ENCODE measurements at regions not wholly inside any gene's neighbourhood (a gene's known extent, or its start where the extent isn't known, plus 50 kb on each side); places are given as distances from the start of the nearest gene placed in this dataset.
"Not testable (repeated sequence)": the region's sequence is repeated elsewhere in the genome, so short reads cannot be mapped to it uniquely, and the experiment has no call there.

DNA sequence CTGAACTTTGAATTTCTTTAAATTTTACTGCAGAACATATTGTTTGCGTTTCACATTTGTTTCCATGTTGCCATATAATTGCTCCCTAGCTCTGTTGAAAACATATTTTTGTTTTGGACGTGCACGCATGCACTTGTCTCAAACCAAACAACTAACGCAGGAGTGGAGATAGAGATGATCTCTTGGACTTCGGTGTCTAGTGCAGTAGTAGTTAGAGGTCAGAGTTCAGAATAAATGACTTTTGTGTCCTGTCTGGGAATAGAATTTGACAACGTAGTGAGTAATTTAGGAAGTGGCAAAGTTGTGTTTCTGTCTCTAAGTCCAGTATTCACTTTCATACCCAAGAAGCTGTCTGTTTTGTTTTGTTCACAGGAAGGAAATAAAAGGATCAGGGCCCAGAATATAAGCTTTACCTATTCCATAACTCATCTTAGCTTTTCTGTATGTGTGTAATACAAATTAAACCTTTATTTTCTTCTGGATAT lies 173.8 kb downstream of the AEBP2 start:
- Histone ChIP-seq H3K36me3 (no peaks in the 10 kb centered on the region), H3K9me3 (replicated peaks) (no peaks in the 10 kb centered on the region), H3K27me3 (replicated peaks) (no peaks in the 10 kb centered on the region; the same call in 1 of the 2 replicates), H3K4me1 (replicated peaks) (no peaks in the 10 kb centered on the region), H3K4me3 (no peak overlapping the region), H3K27ac (no peak overlapping the region)
- no peak for DNase-seq (ENCODE audit: low read depth in 1 of 2, low spot score in 2 of 2)

DNA sequence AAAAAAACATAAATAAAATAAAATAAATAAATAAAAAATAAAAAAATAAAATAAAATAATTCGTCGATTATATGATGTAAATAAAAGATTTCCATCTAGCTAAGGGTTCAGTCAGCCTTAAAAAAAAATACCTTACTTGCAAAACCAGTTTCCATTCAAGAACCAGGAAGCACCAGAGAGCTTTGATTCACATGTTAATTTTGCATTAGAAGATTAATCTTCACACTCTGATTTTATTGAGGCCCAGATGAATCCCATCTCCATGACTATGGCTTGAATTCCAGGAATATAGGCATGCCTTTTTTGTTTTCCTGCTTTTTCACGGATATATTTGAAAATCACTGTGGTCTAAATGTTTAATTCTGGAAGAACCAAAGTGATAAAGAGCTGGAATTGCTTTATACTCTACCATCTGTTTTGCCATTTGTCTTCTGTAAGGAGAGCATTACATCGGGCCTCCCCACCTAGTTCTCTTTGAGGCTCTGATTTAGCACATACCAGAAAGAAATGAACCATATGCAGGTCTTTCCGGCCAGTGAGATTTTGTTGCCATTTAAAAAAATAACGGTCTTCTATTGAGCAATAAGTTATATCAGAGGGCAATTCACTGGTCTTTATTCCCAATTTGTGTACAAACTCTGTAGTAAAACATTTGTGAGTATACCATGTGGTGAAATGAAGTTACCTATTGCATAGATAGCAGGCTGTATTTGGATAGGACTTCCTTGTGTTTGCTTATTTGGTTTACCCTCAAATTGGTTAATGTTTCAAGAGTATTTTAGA lies 175.5 kb downstream of the AEBP2 start:
- Histone ChIP-seq H3K27me3 (replicated peaks) (no peaks in the 10 kb centered on the region), H3K9me3 (replicated peaks) (no peaks in the 10 kb centered on the region), H3K4me3 (no peak overlapping the region), H3K4me1 (replicated peaks) (no peaks in the 10 kb centered on the region), H3K36me3 (no peaks in the 10 kb centered on the region), H3K27ac (no peak overlapping the region)
- no peak for DNase-seq (ENCODE audit: low read depth in 1 of 2, low spot score in 2 of 2)

DNA sequence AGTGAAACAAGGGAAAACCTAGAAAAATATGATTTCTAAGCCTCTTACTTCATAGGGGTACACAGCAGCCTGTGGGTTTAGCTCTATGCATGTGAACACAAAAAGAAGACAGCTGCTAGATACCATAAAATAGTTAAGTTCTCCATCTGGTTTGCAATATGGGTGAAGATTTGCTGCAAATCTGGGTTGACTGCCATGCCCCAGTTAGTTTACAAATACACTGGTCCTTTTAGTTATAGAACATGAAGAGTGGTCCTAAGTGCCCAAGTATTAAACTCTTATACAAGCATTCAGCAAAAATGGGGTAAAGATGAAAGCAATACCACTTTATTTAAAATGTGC lies 176.1 kb downstream of the AEBP2 start:
- DNase-seq (ENCODE audit: low read depth in 1 of 2, low spot score in 2 of 2) = no peak
- H3K4me1 ChIP-seq (replicated peaks) = no peaks in the 10 kb centered on the region
- no peaks in the 10 kb centered on the region for H3K36me3 ChIP-seq
- no peak overlapping the region for H3K27ac ChIP-seq
- no peak overlapping the region for H3K4me3 ChIP-seq
- no peaks in the 10 kb centered on the region for H3K9me3 ChIP-seq (replicated peaks)
- H3K27me3 ChIP-seq (replicated peaks) = no peaks in the 10 kb centered on the region

DNA sequence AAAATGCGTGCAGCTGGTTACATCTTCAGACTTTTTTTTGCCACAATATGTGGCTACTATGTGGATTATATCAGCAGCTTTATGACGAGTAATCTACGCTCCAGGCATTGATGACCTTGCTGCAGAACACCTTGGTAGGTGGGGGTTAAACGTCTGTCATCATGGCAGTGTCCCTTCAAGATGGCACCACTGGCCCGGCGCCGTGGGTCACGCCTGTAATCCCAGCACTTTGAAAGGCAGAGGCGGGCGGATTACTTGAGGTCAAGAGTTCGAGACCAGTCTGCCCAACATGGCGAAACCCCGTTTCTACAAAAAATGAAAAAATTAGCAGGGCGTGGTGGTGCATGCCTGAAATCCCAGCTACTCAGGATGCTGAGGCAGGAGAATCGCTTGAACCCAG lies 177.5 kb downstream of the AEBP2 start:
- Histone ChIP-seq H3K36me3 (no peaks in the 10 kb centered on the region), H3K4me3 (no peak overlapping the region), H3K27ac (no peak overlapping the region), H3K9me3 (replicated peaks) (no peaks in the 10 kb centered on the region), H3K4me1 (replicated peaks) (no peaks in the 10 kb centered on the region), H3K27me3 (replicated peaks) (no peaks in the 10 kb centered on the region)
- no peak for DNase-seq (ENCODE audit: low read depth in 1 of 2, low spot score in 2 of 2)

DNA sequence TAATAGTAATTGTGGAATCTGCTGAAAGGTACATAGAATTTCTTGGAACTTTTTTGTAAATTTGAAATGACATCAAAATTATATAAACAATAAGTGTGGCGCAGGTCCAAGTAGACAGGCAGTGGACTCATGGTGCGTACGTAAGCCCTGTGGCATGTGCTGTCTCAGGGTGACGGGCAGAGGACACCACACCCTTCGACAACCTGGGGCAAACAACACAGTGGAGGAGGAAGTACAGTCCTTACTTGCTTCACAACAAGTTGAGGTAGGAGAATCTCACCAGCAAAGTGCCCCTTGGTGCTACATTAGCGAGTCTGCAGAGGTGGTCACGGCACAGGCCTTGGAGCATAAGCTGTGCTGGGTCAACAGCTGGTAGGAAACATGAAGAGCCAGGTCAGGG lies 180.9 kb downstream of the AEBP2 start:
- Histone ChIP-seq H3K9me3 (replicated peaks) (no peaks in the 10 kb centered on the region), H3K4me1 (replicated peaks) (no peaks in the 10 kb centered on the region), H3K27me3 (replicated peaks) (no peaks in the 10 kb centered on the region), H3K27ac (no peak overlapping the region), H3K4me3 (no peak overlapping the region), H3K36me3 (no peaks in the 10 kb centered on the region)
- no peak for DNase-seq (ENCODE audit: low read depth in 1 of 2, low spot score in 2 of 2)

DNA sequence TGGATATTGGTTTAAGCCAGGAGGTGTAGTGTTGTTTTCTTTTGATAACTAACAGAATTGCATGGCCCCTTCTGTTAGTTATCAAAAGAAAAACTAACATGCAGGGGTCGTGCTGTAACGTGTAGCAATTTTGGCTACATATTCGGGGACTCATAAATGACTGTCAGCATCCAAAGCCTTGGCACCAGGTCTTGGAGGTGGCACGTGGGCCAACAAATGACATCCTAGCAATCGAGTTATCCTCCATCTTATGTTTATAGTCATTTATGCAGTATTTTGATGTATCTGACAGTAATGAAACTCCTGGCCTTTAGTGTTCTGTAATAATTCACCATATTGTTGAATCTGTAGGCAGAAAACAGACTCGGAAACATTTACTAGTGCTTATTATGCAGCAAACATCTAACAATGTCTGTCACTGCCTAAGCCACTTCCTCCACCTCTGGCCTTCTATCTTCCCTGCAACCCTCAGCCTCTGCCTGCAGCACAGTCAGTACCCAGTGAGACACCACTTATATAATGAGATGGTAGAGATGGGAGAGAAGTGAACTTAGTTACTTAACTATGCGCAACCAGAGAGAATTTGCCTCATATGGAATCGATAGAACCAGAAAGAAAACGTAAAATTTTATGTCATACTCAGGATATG lies 184.6 kb downstream of the AEBP2 start:
- H3K27me3 ChIP-seq (replicated peaks) = no peaks in the 10 kb centered on the region
- H3K4me3 ChIP-seq = no peak overlapping the region
- no peak overlapping the region for H3K27ac ChIP-seq
- no peak for DNase-seq (ENCODE audit: low read depth in 1 of 2, low spot score in 2 of 2)
- no peaks in the 10 kb centered on the region for H3K4me1 ChIP-seq (replicated peaks)
- no peaks in the 10 kb centered on the region for H3K9me3 ChIP-seq (replicated peaks)
- H3K36me3 ChIP-seq = no peaks in the 10 kb centered on the region

DNA sequence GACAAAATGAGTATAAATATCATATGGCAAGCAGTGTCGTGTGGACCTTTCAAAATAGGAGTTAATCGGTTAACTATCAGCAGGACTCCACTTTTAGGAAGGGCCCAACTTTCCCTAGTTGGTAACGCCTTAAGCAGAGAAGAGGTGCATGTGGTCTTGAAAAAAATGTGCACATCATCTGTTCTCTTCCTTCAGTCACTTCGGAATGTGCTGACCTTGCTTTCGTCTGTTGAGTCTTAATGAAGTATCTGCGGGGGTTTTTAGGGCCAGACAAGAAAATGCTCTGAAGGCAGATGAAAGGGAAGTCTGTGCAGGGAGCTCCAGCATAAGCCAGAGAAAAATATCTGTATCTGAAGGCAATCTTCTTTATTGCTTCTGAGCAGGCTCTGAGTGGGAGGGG lies 185.2 kb downstream of the AEBP2 start:
- DNase-seq (ENCODE audit: low read depth in 1 of 2, low spot score in 2 of 2) = no peak
- no peak overlapping the region for H3K27ac ChIP-seq

DNA sequence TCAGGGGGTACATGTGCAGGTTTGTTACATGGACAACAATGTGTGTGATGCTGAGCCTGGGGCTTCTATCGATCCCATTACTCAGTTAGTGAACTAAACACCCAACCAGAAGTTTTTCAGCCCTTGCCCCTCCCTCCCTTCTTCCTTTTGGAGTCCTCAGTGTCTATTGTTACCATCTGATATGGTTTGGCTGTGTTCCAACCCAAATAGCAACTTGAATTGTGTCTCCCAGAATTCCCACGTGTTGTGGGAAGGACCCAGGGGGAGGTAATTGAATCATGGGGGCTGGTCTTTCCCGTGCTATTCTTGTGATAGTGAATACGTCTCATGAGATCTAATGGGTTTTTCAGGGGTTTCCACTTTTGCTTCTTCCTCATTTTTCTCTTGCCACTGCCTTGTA lies 186.3 kb downstream of the AEBP2 start:
- H3K27ac ChIP-seq; H3K36me3 ChIP-seq; DNase-seq (ENCODE audit: low read depth in 1 of 2, low spot score in 2 of 2); H3K27me3 ChIP-seq (replicated peaks); H3K4me1 ChIP-seq (replicated peaks); H3K9me3 ChIP-seq (replicated peaks); H3K4me3 ChIP-seq: not testable (repeated sequence)

More for the DNA sequence above, 185.2 kb downstream of the AEBP2 start:
- H3K4me1 ChIP-seq (replicated peaks) = no peaks in the 10 kb centered on the region
- H3K9me3 ChIP-seq (replicated peaks) = no peaks in the 10 kb centered on the region
- no peaks in the 10 kb centered on the region for H3K27me3 ChIP-seq (replicated peaks)
- H3K36me3 ChIP-seq = no peaks in the 10 kb centered on the region
- H3K4me3 ChIP-seq = no peak overlapping the region

DNA sequence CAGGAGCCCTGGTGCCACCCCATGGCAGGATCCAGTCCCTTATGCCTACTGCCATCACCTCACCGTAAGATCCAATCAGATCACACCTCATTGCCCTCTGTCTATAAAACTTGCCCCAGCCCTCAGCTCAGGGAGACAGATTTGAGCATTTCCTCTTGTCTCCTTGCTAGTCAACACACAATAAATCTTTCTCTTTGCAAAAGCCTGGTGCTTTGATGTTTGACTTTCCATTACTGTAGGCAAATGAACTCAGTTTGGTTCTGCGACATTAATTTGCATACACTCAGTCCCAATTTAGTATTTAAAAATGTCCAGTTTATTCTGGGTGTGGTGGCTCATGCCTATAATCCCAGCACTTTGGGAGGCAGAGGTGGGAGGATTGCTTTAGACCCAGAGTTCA lies 188.4 kb downstream of the AEBP2 start:
- no peak for DNase-seq (ENCODE audit: low read depth in 1 of 2, low spot score in 2 of 2)
- Histone ChIP-seq H3K27ac (no peak overlapping the region), H3K4me1 (replicated peaks) (no peaks in the 10 kb centered on the region), H3K36me3 (no peaks in the 10 kb centered on the region), H3K4me3 (no peak overlapping the region), H3K9me3 (replicated peaks) (no peaks in the 10 kb centered on the region), H3K27me3 (replicated peaks) (no peaks in the 10 kb centered on the region)

DNA sequence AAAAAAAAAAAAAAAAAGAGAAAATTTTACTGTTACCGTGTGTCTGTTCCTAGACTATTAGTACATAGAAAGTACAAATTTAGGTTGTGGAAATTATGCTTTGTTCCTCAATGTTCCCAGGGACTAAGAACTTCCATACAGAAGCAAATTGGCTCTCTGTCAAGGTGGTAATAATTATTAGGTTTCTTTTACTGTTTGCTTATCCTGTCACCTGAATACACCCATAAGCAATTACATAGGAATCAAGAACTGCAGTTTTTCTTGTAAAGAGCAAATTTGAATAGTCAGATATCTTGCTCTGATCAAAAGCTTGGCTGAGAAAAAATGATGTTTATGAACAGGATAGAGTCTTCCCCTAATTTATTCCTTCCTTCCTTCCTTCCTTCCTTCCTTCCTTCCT lies 191.2 kb downstream of the AEBP2 start:
- H3K27ac ChIP-seq = no peak overlapping the region
- DNase-seq (ENCODE audit: low read depth in 1 of 2, low spot score in 2 of 2) = no peak
- H3K27me3 ChIP-seq (replicated peaks) = no peaks in the 10 kb centered on the region
- H3K36me3 ChIP-seq = no peaks in the 10 kb centered on the region
- H3K9me3 ChIP-seq (replicated peaks) = no peaks in the 10 kb centered on the region
- no peak overlapping the region for H3K4me3 ChIP-seq
- H3K4me1 ChIP-seq (replicated peaks) = no peaks in the 10 kb centered on the region

DNA sequence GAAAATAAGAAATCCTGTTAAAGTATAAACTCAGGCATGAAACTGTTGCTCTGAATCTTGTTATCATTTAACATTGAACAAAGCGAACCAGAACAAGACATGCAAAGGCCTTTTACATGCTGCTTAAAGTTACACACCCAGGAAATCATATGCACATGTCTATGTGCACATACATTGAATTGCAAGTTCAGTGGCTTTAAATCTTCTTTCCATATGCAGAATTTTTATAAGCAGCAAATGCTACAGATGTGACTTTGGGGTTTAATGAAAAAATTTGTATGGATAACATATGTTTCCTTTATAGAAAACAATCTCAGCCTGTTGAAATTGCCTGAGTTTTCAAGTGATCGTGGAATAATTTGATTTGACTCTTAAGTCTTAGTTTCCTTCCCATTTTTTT lies 193.9 kb downstream of the AEBP2 start:
- Histone ChIP-seq H3K27ac (no peak overlapping the region), H3K4me1 (replicated peaks) (no peaks in the 10 kb centered on the region), H3K36me3 (no peaks in the 10 kb centered on the region), H3K9me3 (replicated peaks) (no peaks in the 10 kb centered on the region), H3K27me3 (replicated peaks) (no peaks in the 10 kb centered on the region), H3K4me3 (no peak overlapping the region)
- DNase-seq (ENCODE audit: low read depth in 1 of 2, low spot score in 2 of 2) = no peak

DNA sequence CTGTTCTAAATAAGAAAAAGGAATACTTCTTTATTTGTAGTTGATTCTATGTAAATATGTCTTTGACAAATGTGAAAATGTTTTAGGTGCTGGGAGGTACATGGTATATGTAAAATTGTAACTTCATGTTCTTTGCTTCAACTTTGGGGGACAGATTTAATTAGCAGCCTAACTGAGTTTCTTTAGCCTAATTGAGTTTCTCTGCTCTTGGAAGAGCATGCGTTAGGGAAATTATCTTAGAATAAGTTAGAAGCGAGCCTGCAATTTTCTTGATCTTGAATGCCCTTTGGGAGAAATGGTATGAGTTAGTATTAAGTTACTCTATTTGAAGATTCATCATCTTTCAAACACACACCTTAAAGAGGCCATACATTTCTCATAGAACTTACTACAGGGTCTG lies 194.3 kb downstream of the AEBP2 start:
- H3K4me1 ChIP-seq (replicated peaks) = no peaks in the 10 kb centered on the region
- no peak overlapping the region for H3K27ac ChIP-seq
- no peak for DNase-seq (ENCODE audit: low read depth in 1 of 2, low spot score in 2 of 2)
- no peaks in the 10 kb centered on the region for H3K36me3 ChIP-seq
- H3K27me3 ChIP-seq (replicated peaks) = no peaks in the 10 kb centered on the region
- H3K9me3 ChIP-seq (replicated peaks) = no peaks in the 10 kb centered on the region
- no peak overlapping the region for H3K4me3 ChIP-seq

DNA sequence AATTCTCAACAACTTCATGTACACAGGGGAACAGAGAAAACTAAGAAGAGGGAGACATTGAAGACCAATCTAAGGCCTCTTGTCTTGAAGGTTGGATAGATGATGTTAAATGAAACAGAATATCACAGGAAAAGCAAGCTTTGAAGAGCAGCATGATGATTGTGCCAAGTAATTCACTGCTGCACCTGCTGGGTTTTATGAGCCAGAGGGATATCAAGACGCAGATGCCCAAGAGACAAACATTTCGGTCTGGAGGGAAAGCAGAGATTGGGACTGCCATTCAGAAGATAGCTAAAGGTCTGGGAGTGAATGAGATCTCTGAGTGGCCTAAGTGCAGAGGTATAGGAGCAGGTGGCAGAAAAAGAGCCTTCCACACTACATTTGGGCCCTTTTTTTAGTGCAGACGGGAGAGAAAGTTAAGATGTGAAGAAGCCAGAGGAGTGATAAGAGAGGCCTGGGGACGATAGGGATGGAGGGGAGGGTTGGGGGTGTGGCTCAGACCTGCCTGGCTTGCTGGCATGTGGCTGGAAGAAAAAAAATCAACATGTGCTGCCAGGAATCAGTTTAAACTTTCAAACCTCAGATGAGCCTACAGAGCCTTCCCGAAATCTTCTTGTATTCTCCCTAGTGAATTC lies 200.6 kb downstream of the AEBP2 start:
- no peak for DNase-seq (ENCODE audit: low read depth in 1 of 2, low spot score in 2 of 2)
- Histone ChIP-seq H3K36me3 (no peaks in the 10 kb centered on the region), H3K9me3 (replicated peaks) (no peaks in the 10 kb centered on the region), H3K27me3 (replicated peaks) (no peaks in the 10 kb centered on the region), H3K27ac (no peak overlapping the region), H3K4me3 (no peak overlapping the region), H3K4me1 (replicated peaks) (no peaks in the 10 kb centered on the region)

DNA sequence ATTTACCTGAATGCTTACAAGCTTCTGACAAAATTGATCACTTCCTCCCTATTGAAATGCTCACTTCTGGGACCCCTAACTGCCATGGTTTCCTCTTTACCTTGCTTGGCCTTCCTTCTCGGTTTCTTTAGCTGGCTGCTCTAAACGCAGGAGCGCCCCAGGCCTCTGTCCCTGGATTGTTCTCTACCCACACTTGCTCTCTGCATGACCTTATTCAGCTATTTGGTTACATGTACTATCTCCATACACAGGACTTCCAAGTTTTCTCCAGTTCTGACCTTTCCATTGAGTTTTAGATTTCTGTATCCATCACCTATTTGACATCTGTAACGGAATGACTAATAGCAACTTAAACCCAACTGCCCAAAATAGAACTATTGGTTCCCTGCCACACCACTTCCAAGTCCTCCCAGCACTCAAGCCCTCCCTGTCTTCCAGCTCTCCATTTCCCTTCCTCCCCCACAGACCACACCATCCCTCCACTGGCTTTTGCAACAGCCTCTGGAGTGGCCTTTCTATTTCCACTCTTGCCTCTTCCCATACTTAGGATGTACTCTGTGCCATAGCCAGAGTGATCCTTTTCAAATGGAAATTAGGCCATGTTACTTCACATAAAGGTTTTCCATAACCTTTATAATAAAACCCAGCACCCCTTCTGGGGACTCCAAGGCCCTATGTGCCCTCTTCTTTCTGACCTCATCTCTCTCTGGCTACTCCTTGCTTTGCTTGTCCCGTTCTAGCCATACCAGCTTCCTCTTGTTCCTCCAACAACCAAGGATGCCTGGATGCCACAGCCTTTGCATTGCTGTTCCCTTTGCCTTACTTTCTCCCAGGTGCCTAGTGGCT lies 202.2 kb downstream of the AEBP2 start:
- no peaks in the 10 kb centered on the region for H3K36me3 ChIP-seq
- no peaks in the 10 kb centered on the region for H3K9me3 ChIP-seq (replicated peaks)
- no peaks in the 10 kb centered on the region for H3K4me1 ChIP-seq (replicated peaks)
- no peak overlapping the region for H3K27ac ChIP-seq
- H3K27me3 ChIP-seq (replicated peaks) = no peaks in the 10 kb centered on the region
- DNase-seq (ENCODE audit: low read depth in 1 of 2, low spot score in 2 of 2) = no peak
- no peak overlapping the region for H3K4me3 ChIP-seq
